H9 (cell line): ENCODE measurements at regions not wholly inside any gene's neighbourhood (a gene's known extent, or its start where the extent isn't known, plus 50 kb on each side); places are given as distances from the start of the nearest gene placed in this dataset.

Experiments used
- DNase-seq: peaks from one replicate; pipeline ENCODE4 v3.0.0-alpha.2; 2017
- H2AFZ ChIP-seq: one replicate; pipeline ENCODE4 v1.6.1; 2013; ENCODE audit warnings: mild to moderate bottlenecking, low read length, control low read depth, moderate library complexity
- H2AK5ac ChIP-seq: 2 replicates; pipeline ENCODE4 v1.6.1; 2013; ENCODE audit warnings: low read length, control low read depth, mixed read lengths; ENCODE audit not compliant: insufficient read length
- H2BK120ac ChIP-seq: one replicate; pipeline ENCODE4 v1.6.1; 2013; ENCODE audit warnings: low read depth, mild to moderate bottlenecking, low read length, control low read depth, inconsistent platforms; ENCODE audit not compliant: poor library complexity, severe bottlenecking
- H2BK12ac ChIP-seq: 2 replicates; pipeline ENCODE4 v1.6.1; 2013; ENCODE audit warnings: low read length, control low read depth, mixed read lengths, low read depth; ENCODE audit not compliant: insufficient read length
- H2BK15ac ChIP-seq: 2 replicates; pipeline ENCODE4 v1.6.1; 2013; ENCODE audit warnings: low read depth, low read length, control low read depth
- H2BK20ac ChIP-seq: one replicate; pipeline ENCODE4 v1.6.1; 2013; ENCODE audit warnings: low read depth, mild to moderate bottlenecking, low read length, control low read depth, inconsistent platforms; ENCODE audit not compliant: poor library complexity, severe bottlenecking
- H2BK5ac ChIP-seq: 2 replicates; pipeline ENCODE4 v1.6.1; 2013; ENCODE audit warnings: low read length, control low read depth, mixed read lengths; ENCODE audit not compliant: insufficient read length
- H3K14ac ChIP-seq: 2 replicates; pipeline ENCODE4 v1.6.1; 2013; ENCODE audit warnings: low read length, control low read depth; ENCODE audit not compliant: insufficient read depth
- H3K18ac ChIP-seq: 2 replicates; pipeline ENCODE4 v1.6.1; 2013; ENCODE audit warnings: low read depth, mild to moderate bottlenecking, mixed read lengths, low read length, control low read depth; ENCODE audit not compliant: insufficient read length
- H3K23ac ChIP-seq: 2 replicates; pipeline ENCODE4 v1.6.1; 2013; ENCODE audit warnings: low read length, control low read depth, mixed read lengths, low read depth; ENCODE audit not compliant: insufficient read length
- H3K23me2 ChIP-seq: 2 replicates; pipeline ENCODE4 v1.6.1; 2013; ENCODE audit warnings: low read depth, mild to moderate bottlenecking, mixed read lengths, low read length, control low read depth; ENCODE audit not compliant: insufficient read length, poor library complexity, severe bottlenecking
- H3K27ac ChIP-seq: 2 replicates; pipeline ENCODE4 v1.5.1; 2013; ENCODE audit warnings: low read length, control low read depth, mixed read lengths, low read depth; ENCODE audit not compliant: insufficient read length
- H3K27me3 ChIP-seq: 2 replicates; pipeline ENCODE4 v1.6.1; 2013; ENCODE audit warnings: low read length, control low read depth, inconsistent platforms; ENCODE audit not compliant: insufficient read depth
- H3K4ac ChIP-seq: 2 replicates; pipeline ENCODE4 v1.6.1; 2013; ENCODE audit warnings: low read depth, mild to moderate bottlenecking, control low read depth, inconsistent platforms, low read length, moderate library complexity
- H3K4me1 ChIP-seq: 2 replicates; pipeline ENCODE4 v1.6.1; 2013; ENCODE audit warnings: low read length, control low read depth, inconsistent platforms; ENCODE audit not compliant: insufficient read depth
- H3K4me2 ChIP-seq: 2 replicates; pipeline ENCODE4 v1.6.1; 2013; ENCODE audit warnings: low read length, control low read depth, mixed read lengths; ENCODE audit not compliant: insufficient read length, insufficient read depth
- H3K56ac ChIP-seq: 2 replicates; pipeline ENCODE4 v1.6.1; 2013; ENCODE audit warnings: low read depth, mild to moderate bottlenecking, mixed read lengths, low read length, control low read depth; ENCODE audit not compliant: insufficient read length
- H3K79me1 ChIP-seq: 2 replicates; pipeline ENCODE4 v1.6.1; 2013; ENCODE audit warnings: low read depth, mild to moderate bottlenecking, moderate library complexity, low read length, control low read depth, inconsistent platforms; ENCODE audit not compliant: insufficient read depth, poor library complexity, severe bottlenecking
- H3K79me2 ChIP-seq: 2 replicates; pipeline ENCODE4 v1.6.1; 2013; ENCODE audit warnings: low read length, control low read depth, inconsistent platforms; ENCODE audit not compliant: insufficient read depth
- H3K9ac ChIP-seq: 2 replicates; pipeline ENCODE4 v1.6.1; 2013; ENCODE audit warnings: low read length, control low read depth, mixed read lengths; ENCODE audit not compliant: insufficient read length; ENCODE audit errors: extremely low read depth
- H3K9me3 ChIP-seq: one replicate; pipeline ENCODE4 v1.6.1; 2013; ENCODE audit warnings: low read depth, low read length, inconsistent platforms; ENCODE audit not compliant: control insufficient read depth
- H3T11ph ChIP-seq: one replicate; pipeline ENCODE4 v1.6.1; 2013; ENCODE audit warnings: mild to moderate bottlenecking, low read length, control low read depth, inconsistent platforms
- H4K20me1 ChIP-seq: one replicate; pipeline ENCODE4 v1.6.1; 2013; ENCODE audit not compliant: control insufficient read depth, insufficient read length, insufficient read depth
- H4K5ac ChIP-seq: 2 replicates; pipeline ENCODE4 v1.6.1; 2013; ENCODE audit warnings: low read depth, mild to moderate bottlenecking, mixed read lengths, low read length, control low read depth; ENCODE audit not compliant: insufficient read length
- H4K8ac ChIP-seq: replicated peaks from 2 replicates; pipeline ENCODE4 v1.6.1; 2013; ENCODE audit warnings: low read length, control low read depth, mixed read lengths, low read depth; ENCODE audit not compliant: insufficient read length
- H4K91ac ChIP-seq: 2 replicates; pipeline ENCODE4 v1.6.1; 2013; ENCODE audit warnings: low read depth, mild to moderate bottlenecking, moderate library complexity, mixed read lengths, low read length, control low read depth; ENCODE audit not compliant: insufficient read length
- H3K27ac Mint-ChIP-seq, 3 experiments: 2 replicates in 2 of 3; 3 replicates in 1 of 3; pipeline ENCODE4 v1.8.0; 2020 to 2021; ENCODE audit warnings: mixed read lengths in 3 of 3, mild to moderate bottlenecking in 1 of 3, moderate library complexity in 1 of 3
- H3K27me3 Mint-ChIP-seq: 2 replicates; pipeline ENCODE4 v1.8.0; 2021; ENCODE audit warnings: low read depth, mild to moderate bottlenecking, moderate library complexity, mixed read lengths
- H3K36me3 Mint-ChIP-seq, 3 experiments: 2 replicates in 2 of 3; 3 replicates in 1 of 3; pipeline ENCODE4 v1.8.0; 2020 to 2021; ENCODE audit warnings: low read depth in 3 of 3, mixed read lengths in 3 of 3; ENCODE audit not compliant: insufficient read depth in 1 of 3
- H3K4me1 Mint-ChIP-seq, 2 experiments: 2 replicates each; pipeline ENCODE4 v1.8.0; 2020; ENCODE audit warnings: mixed read lengths in 2 of 2
- H3K4me3 Mint-ChIP-seq, 2 experiments: 2 replicates in 1 of 2; 3 replicates in 1 of 2; pipeline ENCODE4 v1.8.0; 2020 to 2021; ENCODE audit warnings: mild to moderate bottlenecking in 2 of 2, mixed read lengths in 2 of 2, moderate library complexity in 1 of 2
- H3K9me3 Mint-ChIP-seq, 2 experiments: 2 replicates in 1 of 2; 3 replicates in 1 of 2; pipeline ENCODE4 v1.8.0; 2020; ENCODE audit warnings: mild to moderate bottlenecking in 2 of 2, mixed read lengths in 2 of 2, moderate library complexity in 1 of 2
- CTCF ChIP-seq: fragments of 200-600 bp; sonication (generic); conservative IDR thresholded peaks from 3 replicates; pipeline ENCODE4 v1.8.0; 2021; ENCODE audit warnings: antibody characterized with exemption, mild to moderate bottlenecking
- WGBS: extraction: QIAGEN DNeasy Blood & Tissue Kit; methylation state at CpG from one replicate; pipeline ENCODE4 v1.1.7; 2013; ENCODE audit warnings: missing lambda C conversion rate, low lambda C conversion rate, mixed read lengths; ENCODE audit not compliant: insufficient read length; ENCODE audit errors: extremely low coverage; 5-methylcytosine and 5-hydroxymethylcytosine counted together

GRCh38 chr13:30847650-30848307 lies 58.3 kb upstream of the MEDAG start:
- Histone ChIP-seq H4K20me1 (peaks cover 3% of the 10 kb centered on the region), H4K8ac (no peak overlapping the region), H4K5ac (no peak overlapping the region), H2BK15ac (no peak overlapping the region), H3K9me3 (no peaks in the 10 kb centered on the region), H2BK20ac (no peak overlapping the region), H2AK5ac (no peak overlapping the region), H3K27ac (no peak overlapping the region), H3K18ac (no peak overlapping the region), H3K14ac (no peak overlapping the region), H2AFZ (no peak overlapping the region), H3K23me2 (no peaks in the 10 kb centered on the region), H3K79me1 (no peaks in the 10 kb centered on the region), H3K9ac (no peak overlapping the region), H4K91ac (no peak overlapping the region), H2BK5ac (no peak overlapping the region), H3K23ac (no peak overlapping the region), H2BK12ac (no peak overlapping the region), H3K79me2 (no peaks in the 10 kb centered on the region), H3K27me3 (no peaks in the 10 kb centered on the region), H3T11ph (no peak overlapping the region), H3K4me1 (no peaks in the 10 kb centered on the region), H2BK120ac (no peak overlapping the region), H3K56ac (no peak overlapping the region), H3K4ac (no peak overlapping the region), H3K4me2 (no peak overlapping the region)
- no peak for DNase-seq
- Mint-ChIP-seq H3K4me1 (peaks cover 6 to 10% of the 10 kb centered on the region in 2 experiments), H3K27ac (no peak overlapping the region), H3K27me3 (peaks cover 4% of the 10 kb centered on the region), H3K36me3 (no peaks in the 10 kb centered on the region), H3K4me3 (no peak overlapping the region), H3K9me3 (peaks cover 0 to 2% of the 10 kb centered on the region in 2 experiments; a peak in 2 of 5 replicates)
- no peak for TF ChIP-seq CTCF
- WGBS: no CpG with 5 or more reads among the region's 11 CpGs
